ENCODE measurements at regions not wholly inside any gene's neighbourhood (a gene's known extent, or its start where the extent isn't known, plus 50 kb on each side); places are given as distances from the start of the nearest gene placed in this dataset.

DNA sequence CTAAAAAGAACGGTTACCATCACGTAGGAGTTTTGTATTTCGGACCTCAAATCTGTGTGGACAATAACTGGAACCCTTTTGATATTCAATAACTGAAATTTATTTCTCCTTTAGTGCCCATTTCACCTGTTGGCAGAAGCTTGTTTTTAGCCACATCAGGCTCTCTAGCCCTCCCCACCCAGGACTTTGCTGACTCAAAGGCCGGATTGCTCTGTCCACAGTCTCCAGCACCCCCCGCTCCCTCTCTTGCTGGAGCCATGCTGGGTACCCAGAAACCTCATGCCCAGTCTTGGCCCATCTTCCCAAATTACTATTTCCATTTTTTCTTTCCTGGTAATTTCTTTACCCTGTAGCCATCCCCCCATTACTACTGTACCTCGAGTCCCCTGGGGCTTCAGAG lies 55.8 kb upstream of the DUSP22 start:
- TF ChIP-seq YY1 (IDR thresholded peaks at IDR 0.05; ENCODE audit: insufficient read depth, insufficient read length): no peak
- TF ChIP-seq ZNF274 (IDR thresholded peaks at IDR 0.05; ENCODE audit: low read depth, low read length): no peak

Measured in NT2/D1 (cell line).